Sigmoid colon (tissue), 4 donors: ENCODE measurements at regions not wholly inside any gene's neighbourhood (a gene's known extent, or its start where the extent isn't known, plus 50 kb on each side); places are given as distances from the start of the nearest gene placed in this dataset.

Experiments used
- CTCF ChIP-seq, 4 experiments: fragments of 450-650 bp in 3 of 4; fragments of 200-600 bp in 1 of 4; IDR thresholded peaks; one replicate each; pipeline ENCODE4 v1.5.1; 2016 to 2019; ENCODE audit warnings: antibody characterized with exemption in 4 of 4, mild to moderate bottlenecking in 3 of 4, moderate library complexity in 2 of 4
- POLR2A ChIP-seq, 2 donors: fragments of 450-650 bp; IDR thresholded peaks; one replicate each; pipeline ENCODE4 v1.6.1; 2016; ENCODE audit warnings: antibody characterized with exemption in 2 of 2, mild to moderate bottlenecking in 2 of 2, moderate library complexity in 2 of 2
- POLR2AphosphoS5 ChIP-seq, 4 donors: sonication (generic); formaldehyde crosslinking; IDR thresholded peaks; one replicate each; pipeline ENCODE4 v1.6.1; 2017; ENCODE audit warnings: antibody characterized with exemption in 4 of 4

GRCh38 chr6:99712519-99712918 lies 105.9 kb downstream of the PRDM13 start:
- no peak for TF ChIP-seq CTCF (IDR thresholded peaks at IDR 0.05)
- no peak for TF ChIP-seq POLR2A (IDR thresholded peaks at IDR 0.05)
- no peak for TF ChIP-seq POLR2AphosphoS5 (IDR thresholded peaks at IDR 0.05)
